ENCODE measurements at regions not wholly inside any gene's neighbourhood (a gene's known extent, or its start where the extent isn't known, plus 50 kb on each side); places are given as distances from the start of the nearest gene placed in this dataset.

GRCh38 chr6:144555066-144555465 is 269.9 kb downstream of the UTRN start:
- no peak for TF ChIP-seq EZH2 (IDR thresholded peaks at IDR 0.05; ENCODE audit: borderline replicate concordance, insufficient read depth, low read depth, low read length, poor library complexity, severe bottlenecking)
- TF ChIP-seq, protein P1, sequence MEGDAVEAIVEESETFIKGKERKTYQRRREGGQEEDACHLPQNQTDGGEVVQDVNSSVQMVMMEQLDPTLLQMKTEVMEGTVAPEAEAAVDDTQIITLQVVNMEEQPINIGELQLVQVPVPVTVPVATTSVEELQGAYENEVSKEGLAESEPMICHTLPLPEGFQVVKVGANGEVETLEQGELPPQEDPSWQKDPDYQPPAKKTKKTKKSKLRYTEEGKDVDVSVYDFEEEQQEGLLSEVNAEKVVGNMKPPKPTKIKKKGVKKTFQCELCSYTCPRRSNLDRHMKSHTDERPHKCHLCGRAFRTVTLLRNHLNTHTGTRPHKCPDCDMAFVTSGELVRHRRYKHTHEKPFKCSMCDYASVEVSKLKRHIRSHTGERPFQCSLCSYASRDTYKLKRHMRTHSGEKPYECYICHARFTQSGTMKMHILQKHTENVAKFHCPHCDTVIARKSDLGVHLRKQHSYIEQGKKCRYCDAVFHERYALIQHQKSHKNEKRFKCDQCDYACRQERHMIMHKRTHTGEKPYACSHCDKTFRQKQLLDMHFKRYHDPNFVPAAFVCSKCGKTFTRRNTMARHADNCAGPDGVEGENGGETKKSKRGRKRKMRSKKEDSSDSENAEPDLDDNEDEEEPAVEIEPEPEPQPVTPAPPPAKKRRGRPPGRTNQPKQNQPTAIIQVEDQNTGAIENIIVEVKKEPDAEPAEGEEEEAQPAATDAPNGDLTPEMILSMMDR (IDR thresholded peaks at IDR 0.05): no peak
